Endothelial cell (in vitro differentiated cells): ENCODE measurements at regions not wholly inside any gene's neighbourhood (a gene's known extent, or its start where the extent isn't known, plus 50 kb on each side); places are given as distances from the start of the nearest gene placed in this dataset.

Experiments used
- DNase-seq: peaks from one replicate; pipeline ENCODE4 v3.0.0; 2021; ENCODE audit warnings: low spot score
- H3K27ac Mint-ChIP-seq: one replicate; pipeline ENCODE4 v1.8.0; 2021; ENCODE audit warnings: mixed read lengths, inconsistent platforms; ENCODE audit not compliant: unreplicated experiment
- H3K27me3 Mint-ChIP-seq: one replicate; pipeline ENCODE4 v1.8.0; 2021; ENCODE audit warnings: mild to moderate bottlenecking, moderate library complexity, mixed read lengths, inconsistent platforms; ENCODE audit not compliant: unreplicated experiment
- H3K36me3 Mint-ChIP-seq: one replicate; pipeline ENCODE4 v1.8.0; 2021; ENCODE audit warnings: mild to moderate bottlenecking, low read depth, mixed read lengths, inconsistent platforms; ENCODE audit not compliant: unreplicated experiment
- H3K4me1 Mint-ChIP-seq: one replicate; pipeline ENCODE4 v1.8.0; 2021; ENCODE audit warnings: mild to moderate bottlenecking, mixed read lengths, inconsistent platforms; ENCODE audit not compliant: unreplicated experiment
- H3K4me3 Mint-ChIP-seq: one replicate; pipeline ENCODE4 v1.8.0; 2021; ENCODE audit warnings: mild to moderate bottlenecking, mixed read lengths, inconsistent platforms; ENCODE audit not compliant: unreplicated experiment
- H3K9me3 Mint-ChIP-seq: one replicate; pipeline ENCODE4 v1.8.0; 2021; ENCODE audit warnings: mixed read lengths, inconsistent platforms; ENCODE audit not compliant: unreplicated experiment
- TF ChIP-seq, protein P1 (sequence below): fragments of 200-600 bp; sonication (generic); IDR thresholded peaks from one replicate; pipeline ENCODE4 v1.5.0; 2021; ENCODE audit warnings: antibody characterized with exemption; ENCODE audit not compliant: unreplicated experiment

DNA sequence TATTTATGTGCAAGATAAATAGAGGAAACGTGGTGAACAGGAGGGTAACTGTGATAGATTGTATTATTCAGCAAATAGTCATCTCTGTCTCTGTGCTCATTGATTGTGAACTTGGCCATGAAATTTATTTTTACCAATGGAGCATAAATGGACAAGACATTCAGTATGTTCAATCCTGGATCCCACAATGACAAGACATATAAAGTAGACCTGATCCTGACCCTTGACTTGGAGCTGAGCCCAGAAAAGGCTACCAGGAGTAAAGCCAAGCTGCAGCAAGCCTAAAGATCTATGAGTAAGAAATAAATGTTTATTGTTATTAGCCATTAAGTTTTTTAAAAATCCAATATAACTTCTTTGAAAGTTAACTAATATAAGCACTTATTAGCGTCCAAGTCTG is 531.2 kb downstream of the PIK3C3 start:
- no peak for DNase-seq
- H3K27me3 Mint-ChIP-seq, result no peaks in the 10 kb centered on the region
- TF ChIP-seq, protein P1, sequence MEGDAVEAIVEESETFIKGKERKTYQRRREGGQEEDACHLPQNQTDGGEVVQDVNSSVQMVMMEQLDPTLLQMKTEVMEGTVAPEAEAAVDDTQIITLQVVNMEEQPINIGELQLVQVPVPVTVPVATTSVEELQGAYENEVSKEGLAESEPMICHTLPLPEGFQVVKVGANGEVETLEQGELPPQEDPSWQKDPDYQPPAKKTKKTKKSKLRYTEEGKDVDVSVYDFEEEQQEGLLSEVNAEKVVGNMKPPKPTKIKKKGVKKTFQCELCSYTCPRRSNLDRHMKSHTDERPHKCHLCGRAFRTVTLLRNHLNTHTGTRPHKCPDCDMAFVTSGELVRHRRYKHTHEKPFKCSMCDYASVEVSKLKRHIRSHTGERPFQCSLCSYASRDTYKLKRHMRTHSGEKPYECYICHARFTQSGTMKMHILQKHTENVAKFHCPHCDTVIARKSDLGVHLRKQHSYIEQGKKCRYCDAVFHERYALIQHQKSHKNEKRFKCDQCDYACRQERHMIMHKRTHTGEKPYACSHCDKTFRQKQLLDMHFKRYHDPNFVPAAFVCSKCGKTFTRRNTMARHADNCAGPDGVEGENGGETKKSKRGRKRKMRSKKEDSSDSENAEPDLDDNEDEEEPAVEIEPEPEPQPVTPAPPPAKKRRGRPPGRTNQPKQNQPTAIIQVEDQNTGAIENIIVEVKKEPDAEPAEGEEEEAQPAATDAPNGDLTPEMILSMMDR, result no peak
- no peaks in the 10 kb centered on the region for H3K4me1 Mint-ChIP-seq
- H3K9me3 Mint-ChIP-seq, result no peaks in the 10 kb centered on the region
- no peak overlapping the region for H3K27ac Mint-ChIP-seq
- H3K4me3 Mint-ChIP-seq, result no peak overlapping the region
- H3K36me3 Mint-ChIP-seq, result no peaks in the 10 kb centered on the region

DNA sequence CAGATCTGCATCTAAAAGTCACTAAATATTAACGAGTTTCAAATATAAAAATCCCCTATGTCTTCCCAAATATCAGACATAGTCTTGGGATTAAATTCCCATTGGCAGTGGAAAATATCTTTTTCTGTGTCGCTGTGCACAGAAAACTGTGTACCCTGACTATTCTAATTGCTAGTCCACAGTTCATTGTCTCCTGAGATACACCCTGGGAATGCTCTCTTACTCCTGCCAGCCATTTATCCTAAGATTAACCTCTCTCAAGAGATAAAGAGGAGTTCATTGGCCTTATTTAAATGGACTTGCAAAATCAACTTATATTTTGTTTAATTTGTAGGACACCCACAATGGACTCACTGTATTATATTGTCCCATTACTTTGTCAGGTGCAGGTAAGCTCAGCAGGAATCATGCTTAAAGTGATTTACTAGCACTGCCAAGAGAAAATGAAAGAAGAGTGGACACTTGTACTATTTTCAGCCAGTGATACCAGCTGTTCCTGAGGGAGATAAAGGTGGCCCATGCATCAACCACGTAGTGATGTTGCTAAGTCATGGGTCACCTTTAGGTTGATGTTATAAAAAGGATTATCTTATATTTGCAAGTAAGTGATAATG is 553.8 kb downstream of the PIK3C3 start:
- Mint-ChIP-seq H3K9me3 (no peaks in the 10 kb centered on the region), H3K4me3 (no peak overlapping the region), H3K36me3 (no peaks in the 10 kb centered on the region), H3K4me1 (no peaks in the 10 kb centered on the region), H3K27me3 (no peaks in the 10 kb centered on the region), H3K27ac (no peak overlapping the region)
- DNase-seq, result no peak
- TF ChIP-seq, protein P1, result no peak

DNA sequence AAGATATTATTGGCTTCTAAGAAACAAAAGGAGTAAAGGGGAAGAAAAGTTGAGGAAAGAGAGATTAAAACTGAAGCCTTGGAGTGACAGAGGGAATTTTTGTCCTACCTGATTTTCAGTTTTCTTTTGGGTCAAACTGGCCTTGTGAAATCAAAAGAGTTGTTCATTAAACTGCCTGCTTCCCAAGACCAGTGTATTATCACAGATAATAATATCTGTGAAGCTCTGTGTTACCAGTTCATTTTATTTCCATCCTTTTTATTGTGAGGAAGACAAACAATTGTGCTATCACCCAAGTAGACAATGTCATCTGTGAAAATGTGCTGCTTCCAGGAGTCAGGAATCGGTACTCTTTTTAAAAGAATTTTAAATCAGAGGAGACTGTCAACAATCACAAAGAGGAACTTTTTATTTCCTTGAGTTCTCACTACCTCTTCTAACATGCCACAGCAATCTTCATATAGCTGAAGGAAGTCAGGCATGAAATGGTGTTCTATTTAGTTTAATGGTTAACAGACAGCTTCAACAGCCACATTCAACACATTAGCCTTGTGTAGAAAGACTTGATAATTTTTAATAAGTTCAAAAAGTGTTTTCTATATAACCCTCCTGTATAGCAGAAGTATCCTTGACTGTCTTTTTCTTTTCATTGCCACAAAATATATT is 554.8 kb downstream of the PIK3C3 start:
- no peaks in the 10 kb centered on the region for H3K9me3 Mint-ChIP-seq
- DNase-seq, result no peak
- no peaks in the 10 kb centered on the region for H3K4me1 Mint-ChIP-seq
- no peaks in the 10 kb centered on the region for H3K27me3 Mint-ChIP-seq
- TF ChIP-seq, protein P1, result no peak
- H3K4me3 Mint-ChIP-seq, result no peak overlapping the region
- no peak overlapping the region for H3K27ac Mint-ChIP-seq
- H3K36me3 Mint-ChIP-seq, result no peaks in the 10 kb centered on the region

DNA sequence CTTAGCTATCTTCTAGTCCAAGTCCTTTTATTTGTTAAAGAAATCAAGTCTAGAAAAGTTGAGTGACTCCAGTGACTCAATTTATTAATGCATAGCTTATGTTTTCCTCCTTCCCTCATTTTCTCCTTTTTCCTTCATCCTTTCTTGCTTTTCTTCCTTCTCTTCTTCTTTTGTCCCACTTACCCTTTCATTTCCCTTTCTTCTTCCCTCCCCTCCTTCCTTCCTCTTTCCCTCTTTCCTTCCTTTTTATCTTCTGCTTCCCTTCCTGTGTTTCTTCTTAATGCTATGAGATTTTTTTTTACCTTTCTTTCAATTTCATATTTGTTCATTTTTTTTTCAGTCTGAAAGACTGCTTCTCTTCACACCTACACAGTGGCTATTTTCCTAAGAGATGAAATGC is 555.5 kb downstream of the PIK3C3 start:
- H3K4me1 Mint-ChIP-seq, result no peaks in the 10 kb centered on the region
- peak overlapping the region; percentile 0 for H3K27ac Mint-ChIP-seq
- TF ChIP-seq, protein P1, result no peak
- H3K4me3 Mint-ChIP-seq, result no peak overlapping the region
- no peaks in the 10 kb centered on the region for H3K36me3 Mint-ChIP-seq
- H3K9me3 Mint-ChIP-seq, result no peaks in the 10 kb centered on the region
- no peak for DNase-seq
- no peaks in the 10 kb centered on the region for H3K27me3 Mint-ChIP-seq

DNA sequence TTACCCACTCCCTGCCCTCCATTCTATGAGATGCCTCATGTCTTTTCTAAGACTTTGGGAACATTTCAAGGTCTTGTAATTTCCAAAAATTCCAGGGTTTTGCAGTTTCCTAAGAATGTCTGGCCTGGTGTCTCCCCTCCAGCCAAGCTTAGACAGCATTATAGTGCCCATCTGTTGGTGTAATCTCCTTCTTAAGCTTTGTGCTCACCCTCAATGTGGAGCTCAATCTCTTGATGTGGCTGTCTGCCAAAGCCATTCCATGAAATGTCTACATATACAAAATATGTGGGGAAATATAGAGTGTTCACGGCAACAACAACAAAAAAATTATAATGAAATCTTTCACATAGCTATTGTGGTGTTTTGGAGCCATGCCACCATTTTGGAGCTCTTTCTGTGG is 558.4 kb downstream of the PIK3C3 start:
- no peaks in the 10 kb centered on the region for H3K36me3 Mint-ChIP-seq
- DNase-seq, result no peak
- no peaks in the 10 kb centered on the region for H3K4me1 Mint-ChIP-seq
- no peak overlapping the region for H3K4me3 Mint-ChIP-seq
- no peaks in the 10 kb centered on the region for H3K9me3 Mint-ChIP-seq
- TF ChIP-seq, protein P1, result no peak
- H3K27me3 Mint-ChIP-seq, result no peaks in the 10 kb centered on the region
- no peak overlapping the region for H3K27ac Mint-ChIP-seq
